Transverse colon (tissue), 4 donors: ENCODE measurements at regions not wholly inside any gene's neighbourhood (a gene's known extent, or its start where the extent isn't known, plus 50 kb on each side); places are given as distances from the start of the nearest gene placed in this dataset.

Experiments
- DNase-seq: peaks from one replicate; pipeline ENCODE4 v3.0.0-alpha.2; 2019
- H3K27ac ChIP-seq, 4 donors: fragments of 200-600 bp; sonication (generic); 2 replicates each; pipeline ENCODE4 v1.5.1; 2016 to 2018; ENCODE audit warnings: inconsistent platforms in 4 of 4
- H3K27me3 ChIP-seq: fragments of 200-600 bp; sonication (generic); 2 replicates; pipeline ENCODE4 v1.5.1; 2017; ENCODE audit warnings: inconsistent platforms
- H3K36me3 ChIP-seq, 4 donors: fragments of 200-600 bp; sonication (generic); 2 replicates each; pipeline ENCODE4 v1.5.1; 2017 to 2019; ENCODE audit warnings: inconsistent platforms in 4 of 4
- H3K4me1 ChIP-seq, 4 donors: fragments of 200-600 bp; sonication (generic); 2 replicates each; pipeline ENCODE4 v1.5.1; 2017 to 2020; ENCODE audit warnings: inconsistent platforms in 4 of 4
- H3K4me3 ChIP-seq, 4 donors: fragments of 200-600 bp; sonication (generic); 1 replicate in 1 of 4; 2 replicates in 3 of 4; pipeline versions ENCODE4 v1.5.1 to v1.6.1; 2017 to 2019; ENCODE audit warnings: inconsistent platforms in 4 of 4
- H3K9me3 ChIP-seq, 2 donors: fragments of 200-600 bp; sonication (generic); 2 replicates each; pipeline ENCODE4 v1.5.1; 2017 to 2019; ENCODE audit warnings: inconsistent platforms in 2 of 2
- EP300 ChIP-seq: sonication (generic); formaldehyde crosslinking; IDR thresholded peaks from one replicate; pipeline ENCODE4 v1.6.1; 2017; ENCODE audit warnings: antibody characterized with exemption, low read depth
- POLR2A ChIP-seq: fragments of 450-650 bp; IDR thresholded peaks from one replicate; pipeline ENCODE4 v1.6.1; 2016; ENCODE audit warnings: antibody characterized with exemption, mild to moderate bottlenecking, moderate library complexity
- POLR2AphosphoS5 ChIP-seq, 3 donors: sonication (generic); formaldehyde crosslinking; IDR thresholded peaks; one replicate each; pipeline ENCODE4 v1.6.1; 2016; ENCODE audit warnings: antibody characterized with exemption in 3 of 3
- WGBS, 2 donors: methylation state at CpG; one replicate each; pipeline ENCODE4 v1.1.5; 2018; ENCODE audit warnings: low coverage in 1 of 2; 5-methylcytosine and 5-hydroxymethylcytosine counted together
- in situ Hi-C, 4 donors: fragments of 200-750 bp; cut with MboI; loops; one replicate each; pipeline versions ENCODE4 v1.15.0 to v1.15.1; 2017; ENCODE audit warnings: low sequenced_read_pairs in 3 of 4, low pct_ligation_motif_present in 1 of 4, low pct_unique_long_range_greater_than_20kb in 1 of 4
- intact Hi-C: fragments of 100-400 bp; cut with DNase I; formaldehyde crosslinking; loops from one replicate; pipeline ENCODE4 v1.15.1; 2023; ENCODE audit warnings: low total_unique reads
- TF ChIP-seq, protein P1 (sequence below), 5 experiments: fragments of 200-600 bp in 3 of 5; fragments of 450-650 bp in 2 of 5; sonication (generic) in 3 of 5; IDR thresholded peaks; 1 replicate in 2 of 5; 2 replicates in 3 of 5; pipeline ENCODE4 v1.5.1; 2016 to 2017; ENCODE audit warnings: antibody characterized with exemption in 5 of 5, inconsistent platforms in 3 of 5, mild to moderate bottlenecking in 2 of 5, moderate library complexity in 1 of 5

- DNase-seq: no peak
- intact Hi-C loops (no loop called here), in situ Hi-C loops (no loop called here)
- no peaks in the 10 kb centered on the region for H3K27me3 ChIP-seq
- no peaks in the 10 kb centered on the region for H3K36me3 ChIP-seq
- H3K9me3 ChIP-seq: no peaks in the 10 kb centered on the region
- H3K27ac ChIP-seq: no peak overlapping the region
- no peak overlapping the region for H3K4me3 ChIP-seq
- 62 to 63% methylated on average over 2 of the region's 2 CpGs for WGBS, 2 donors
- no peaks in the 10 kb centered on the region for H3K4me1 ChIP-seq
- TF ChIP-seq POLR2AphosphoS5 (IDR thresholded peaks at IDR 0.05): no peak
- TF ChIP-seq POLR2A: no peak
- TF ChIP-seq EP300: no peak
- TF ChIP-seq, protein P1, sequence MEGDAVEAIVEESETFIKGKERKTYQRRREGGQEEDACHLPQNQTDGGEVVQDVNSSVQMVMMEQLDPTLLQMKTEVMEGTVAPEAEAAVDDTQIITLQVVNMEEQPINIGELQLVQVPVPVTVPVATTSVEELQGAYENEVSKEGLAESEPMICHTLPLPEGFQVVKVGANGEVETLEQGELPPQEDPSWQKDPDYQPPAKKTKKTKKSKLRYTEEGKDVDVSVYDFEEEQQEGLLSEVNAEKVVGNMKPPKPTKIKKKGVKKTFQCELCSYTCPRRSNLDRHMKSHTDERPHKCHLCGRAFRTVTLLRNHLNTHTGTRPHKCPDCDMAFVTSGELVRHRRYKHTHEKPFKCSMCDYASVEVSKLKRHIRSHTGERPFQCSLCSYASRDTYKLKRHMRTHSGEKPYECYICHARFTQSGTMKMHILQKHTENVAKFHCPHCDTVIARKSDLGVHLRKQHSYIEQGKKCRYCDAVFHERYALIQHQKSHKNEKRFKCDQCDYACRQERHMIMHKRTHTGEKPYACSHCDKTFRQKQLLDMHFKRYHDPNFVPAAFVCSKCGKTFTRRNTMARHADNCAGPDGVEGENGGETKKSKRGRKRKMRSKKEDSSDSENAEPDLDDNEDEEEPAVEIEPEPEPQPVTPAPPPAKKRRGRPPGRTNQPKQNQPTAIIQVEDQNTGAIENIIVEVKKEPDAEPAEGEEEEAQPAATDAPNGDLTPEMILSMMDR (IDR thresholded peaks at IDR 0.05): no peak
Observed at GRCh38 chr2:57460396-57461276, 586.0 kb upstream of the VRK2 start.

DNA sequence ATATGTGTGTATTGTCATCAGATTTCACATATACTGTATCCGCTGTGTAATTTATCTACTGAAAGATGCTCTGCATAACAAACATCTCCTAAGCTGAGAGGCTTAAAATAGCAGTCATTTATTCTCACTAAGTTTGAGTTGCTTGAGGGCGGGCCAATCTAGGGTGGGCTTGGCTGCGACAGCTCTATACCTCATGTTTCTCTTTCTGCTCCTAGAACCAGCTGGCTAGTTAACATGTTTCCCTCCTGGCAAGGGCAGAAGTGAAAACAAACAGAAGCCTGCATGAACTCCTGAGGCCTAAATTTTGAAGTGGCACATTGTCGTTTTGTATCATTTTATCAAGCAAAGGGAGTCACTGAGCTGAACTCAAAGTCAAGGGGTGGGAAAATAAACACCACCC lies 585.0 kb upstream of the VRK2 start:
- intact Hi-C loops: no loop called here
- TF ChIP-seq POLR2A (no peak), EP300 (no peak), POLR2AphosphoS5 (IDR thresholded peaks at IDR 0.05) (no peak)
- TF ChIP-seq, protein P1 (IDR thresholded peaks at IDR 0.05): no peak

GRCh38 chr2:57465067-57465466 lies 581.5 kb upstream of the VRK2 start:
- in situ Hi-C loops: no loop called here
- no peaks in the 10 kb centered on the region for H3K27me3 ChIP-seq
- no peak for DNase-seq
- TF ChIP-seq POLR2A (no peak), EP300 (no peak), POLR2AphosphoS5 (IDR thresholded peaks at IDR 0.05) (no peak)
- TF ChIP-seq, protein P1 (IDR thresholded peaks at IDR 0.05): no peak
- no peaks in the 10 kb centered on the region for H3K36me3 ChIP-seq
- H3K27ac ChIP-seq: no peak overlapping the region
- intact Hi-C loops: no loop called here
- no peak overlapping the region for H3K4me3 ChIP-seq
- 84 to 88% methylated on average over 6 of the region's 6 CpGs for WGBS, 2 donors
- H3K4me1 ChIP-seq: no peaks in the 10 kb centered on the region
- no peaks in the 10 kb centered on the region for H3K9me3 ChIP-seq

More for the DNA sequence above, 585.0 kb upstream of the VRK2 start:
- Histone ChIP-seq H3K9me3 (no peaks in the 10 kb centered on the region), H3K36me3 (no peaks in the 10 kb centered on the region), H3K4me1 (no peaks in the 10 kb centered on the region), H3K27ac (no peak overlapping the region), H3K4me3 (no peak overlapping the region), H3K27me3 (no peaks in the 10 kb centered on the region)
- in situ Hi-C loops: no loop called here
- WGBS, 2 donors: 64 to 71% methylated on average over 4 of the region's 4 CpGs
- DNase-seq: no peak

GRCh38 chr2:57465967-57466366 lies 580.6 kb upstream of the VRK2 start:
- TF ChIP-seq POLR2AphosphoS5 (IDR thresholded peaks at IDR 0.05): no peak
- no peak for TF ChIP-seq POLR2A
- TF ChIP-seq, protein P1 (IDR thresholded peaks at IDR 0.05): no peak
- no peak for TF ChIP-seq EP300
- WGBS, 2 donors: 72 to 81% methylated on average over 2 of the region's 2 CpGs
- intact Hi-C loops: no loop called here
- no peaks in the 10 kb centered on the region for H3K9me3 ChIP-seq
- H3K27me3 ChIP-seq: no peaks in the 10 kb centered on the region
- no peak for DNase-seq
- no peaks in the 10 kb centered on the region for H3K4me1 ChIP-seq
- in situ Hi-C loops: no loop called here
- no peak overlapping the region for H3K27ac ChIP-seq
- no peaks in the 10 kb centered on the region for H3K36me3 ChIP-seq
- H3K4me3 ChIP-seq: no peak overlapping the region
